ENCODE measurements at regions not wholly inside any gene's neighbourhood (a gene's known extent, or its start where the extent isn't known, plus 50 kb on each side); places are given as distances from the start of the nearest gene placed in this dataset.

- H3K9me3 ChIP-seq: no peaks in the 10 kb centered on the region
- H3K4me1 ChIP-seq: no peaks in the 10 kb centered on the region
- no peak overlapping the region for H3K4me3 ChIP-seq
- no peaks in the 10 kb centered on the region for H3K36me3 ChIP-seq
- TF ChIP-seq, protein P1, sequence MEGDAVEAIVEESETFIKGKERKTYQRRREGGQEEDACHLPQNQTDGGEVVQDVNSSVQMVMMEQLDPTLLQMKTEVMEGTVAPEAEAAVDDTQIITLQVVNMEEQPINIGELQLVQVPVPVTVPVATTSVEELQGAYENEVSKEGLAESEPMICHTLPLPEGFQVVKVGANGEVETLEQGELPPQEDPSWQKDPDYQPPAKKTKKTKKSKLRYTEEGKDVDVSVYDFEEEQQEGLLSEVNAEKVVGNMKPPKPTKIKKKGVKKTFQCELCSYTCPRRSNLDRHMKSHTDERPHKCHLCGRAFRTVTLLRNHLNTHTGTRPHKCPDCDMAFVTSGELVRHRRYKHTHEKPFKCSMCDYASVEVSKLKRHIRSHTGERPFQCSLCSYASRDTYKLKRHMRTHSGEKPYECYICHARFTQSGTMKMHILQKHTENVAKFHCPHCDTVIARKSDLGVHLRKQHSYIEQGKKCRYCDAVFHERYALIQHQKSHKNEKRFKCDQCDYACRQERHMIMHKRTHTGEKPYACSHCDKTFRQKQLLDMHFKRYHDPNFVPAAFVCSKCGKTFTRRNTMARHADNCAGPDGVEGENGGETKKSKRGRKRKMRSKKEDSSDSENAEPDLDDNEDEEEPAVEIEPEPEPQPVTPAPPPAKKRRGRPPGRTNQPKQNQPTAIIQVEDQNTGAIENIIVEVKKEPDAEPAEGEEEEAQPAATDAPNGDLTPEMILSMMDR (IDR thresholded peaks at IDR 0.05): no peak
- TF ChIP-seq POLR2A (IDR thresholded peaks at IDR 0.05): no peak
- H3K27me3 ChIP-seq: no peaks in the 10 kb centered on the region
- WGBS, 2 donors: 44 to 49% methylated on average over 6 of the region's 6 CpGs
- no peak overlapping the region for H3K27ac ChIP-seq
- intact Hi-C loops (cut with DNase I): no loop called here
- DNase-seq: no peak
Observed at GRCh38 chr2:108154366-108155061, 85.3 kb upstream of the SULT1C3 start.

GRCh38 chr2:108161298-108161697 lies 78.5 kb upstream of the SULT1C3 start:
- 90 to 93% methylated on average over 1 of the region's 1 CpG for WGBS, 2 donors
- no peaks in the 10 kb centered on the region for H3K9me3 ChIP-seq
- intact Hi-C loops (cut with DNase I): no loop called here
- no peaks in the 10 kb centered on the region for H3K4me1 ChIP-seq
- H3K36me3 ChIP-seq: no peaks in the 10 kb centered on the region
- H3K27me3 ChIP-seq: no peaks in the 10 kb centered on the region
- no peak for DNase-seq
- TF ChIP-seq, protein P1 (IDR thresholded peaks at IDR 0.05): no peak
- TF ChIP-seq POLR2A (IDR thresholded peaks at IDR 0.05): no peak
- H3K27ac ChIP-seq: no peak overlapping the region
- no peak overlapping the region for H3K4me3 ChIP-seq

- H3K4me1 ChIP-seq: no peaks in the 10 kb centered on the region
- no peak for DNase-seq
Observed at GRCh38 chr2:108164318-108164717, 75.5 kb upstream of the SULT1C3 start.

DNA sequence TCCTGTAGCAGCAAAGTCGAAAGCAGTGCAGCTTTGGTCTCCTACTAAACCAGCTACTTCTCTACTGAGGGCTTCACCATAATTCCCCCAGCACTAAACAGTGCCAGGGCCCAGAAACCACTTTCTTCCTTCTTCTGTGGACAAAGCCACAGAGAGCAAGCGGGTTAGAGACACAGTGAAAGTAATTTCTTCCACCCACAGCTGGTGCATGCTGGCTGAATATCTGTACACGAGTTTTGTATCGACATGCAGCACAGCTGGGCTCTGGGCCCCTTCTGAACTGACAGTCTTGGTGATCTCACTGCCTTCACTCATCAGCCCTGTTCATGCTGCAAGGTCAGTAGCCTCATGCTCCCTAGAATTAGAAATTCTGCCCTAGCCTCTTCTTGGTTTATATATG lies 74.0 kb upstream of the SULT1C3 start:
- H3K36me3 ChIP-seq: no peaks in the 10 kb centered on the region
- no peaks in the 10 kb centered on the region for H3K9me3 ChIP-seq
- no peak for DNase-seq
- no peaks in the 10 kb centered on the region for H3K4me1 ChIP-seq
- TF ChIP-seq, protein P1 (IDR thresholded peaks at IDR 0.05): no peak
- H3K27me3 ChIP-seq: no peaks in the 10 kb centered on the region
- WGBS, 2 donors: 52 to 76% methylated on average over 4 of the region's 4 CpGs
- intact Hi-C loops (cut with DNase I): no loop called here
- H3K4me3 ChIP-seq: no peak overlapping the region
- no peak overlapping the region for H3K27ac ChIP-seq

More at GRCh38 chr2:108164318-108164717, 75.5 kb upstream of the SULT1C3 start:
- no peaks in the 10 kb centered on the region for H3K9me3 ChIP-seq
- no peaks in the 10 kb centered on the region for H3K36me3 ChIP-seq
- H3K27me3 ChIP-seq: no peaks in the 10 kb centered on the region
- H3K4me3 ChIP-seq: no peak overlapping the region
- H3K27ac ChIP-seq: no peak overlapping the region
- TF ChIP-seq, protein P1 (IDR thresholded peaks at IDR 0.05): no peak
- no peak for TF ChIP-seq POLR2A (IDR thresholded peaks at IDR 0.05)
- intact Hi-C loops (cut with DNase I): no loop called here
- 69 to 70% methylated on average over 2 of the region's 2 CpGs for WGBS, 2 donors

DNA sequence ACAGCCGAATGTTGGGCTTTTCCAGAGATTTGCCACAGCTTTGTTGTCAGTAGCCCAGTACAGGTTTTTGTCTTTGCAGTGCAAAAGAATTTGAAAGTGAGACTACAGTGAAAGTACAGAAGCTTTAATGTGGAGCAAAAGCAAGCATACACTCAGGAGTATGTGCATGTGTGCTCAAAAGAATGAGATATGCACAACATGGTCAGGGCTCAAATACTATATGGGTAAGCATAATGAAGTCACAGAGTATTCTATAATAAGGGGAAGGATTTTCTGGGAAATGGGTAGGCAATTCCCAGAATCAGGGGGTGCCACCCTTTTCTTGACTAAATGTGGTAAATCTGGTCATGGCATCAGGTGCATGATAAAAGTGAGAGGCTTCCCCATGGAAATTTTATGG lies 72.1 kb upstream of the SULT1C3 start:
- Histone ChIP-seq H3K27ac (no peak overlapping the region), H3K4me3 (no peak overlapping the region), H3K27me3 (no peaks in the 10 kb centered on the region), H3K4me1 (no peaks in the 10 kb centered on the region), H3K36me3 (no peaks in the 10 kb centered on the region), H3K9me3 (no peaks in the 10 kb centered on the region)
- WGBS, 2 donors: 0 to 29% methylated on average over 1 of the region's 1 CpG
- TF ChIP-seq, protein P1 (IDR thresholded peaks at IDR 0.05): no peak
- no peak for TF ChIP-seq POLR2A (IDR thresholded peaks at IDR 0.05)
- no peak for DNase-seq
- intact Hi-C loops (cut with DNase I): no loop called here

All from esophagus squamous epithelium (tissue), 5 donors.